Activated naive CD4-positive, alpha-beta T cell treated with anti-CD3 and anti-CD28 coated beads, Interleukin-2, amount 10 ng/mL, durations not matched to agents 7 days and 5 days (primary cell): ENCODE measurements at regions not wholly inside any gene's neighbourhood (a gene's known extent, or its start where the extent isn't known, plus 50 kb on each side); places are given as distances from the start of the nearest gene placed in this dataset.
"Not testable (repeated sequence)": the region's sequence is repeated elsewhere in the genome, so short reads cannot be mapped to it uniquely, and the experiment has no call there.

Experiments
- CTCF ChIA-PET: fragments of 350-600 bp; sonication (Branson Sonifier 250); formaldehyde crosslinking; loops from one replicate; lab custom pipeline; 2021; ENCODE audit warnings: antibody characterized with exemption; lab: Charles Lee
- DNase-seq: peaks from one replicate; pipeline ENCODE4 v3.0.0-alpha.2; 2020
- H3K27ac Mint-ChIP-seq: one replicate; pipeline ENCODE4 v1.8.0; 2021; ENCODE audit warnings: mild to moderate bottlenecking, moderate library complexity, mixed read lengths
- H3K27me3 Mint-ChIP-seq: one replicate; pipeline ENCODE4 v1.8.0; 2021; ENCODE audit warnings: mild to moderate bottlenecking, mixed read lengths
- H3K36me3 Mint-ChIP-seq: one replicate; pipeline ENCODE4 v1.8.0; 2021; ENCODE audit warnings: mixed read lengths
- H3K4me1 Mint-ChIP-seq: one replicate; pipeline ENCODE4 v1.8.0; 2021; ENCODE audit warnings: mixed read lengths
- H3K4me3 Mint-ChIP-seq: one replicate; pipeline ENCODE4 v1.8.0; 2021; ENCODE audit warnings: mild to moderate bottlenecking, moderate library complexity, mixed read lengths
- H3K9me3 Mint-ChIP-seq: one replicate; pipeline ENCODE4 v1.8.0; 2021; ENCODE audit warnings: mixed read lengths

DNA sequence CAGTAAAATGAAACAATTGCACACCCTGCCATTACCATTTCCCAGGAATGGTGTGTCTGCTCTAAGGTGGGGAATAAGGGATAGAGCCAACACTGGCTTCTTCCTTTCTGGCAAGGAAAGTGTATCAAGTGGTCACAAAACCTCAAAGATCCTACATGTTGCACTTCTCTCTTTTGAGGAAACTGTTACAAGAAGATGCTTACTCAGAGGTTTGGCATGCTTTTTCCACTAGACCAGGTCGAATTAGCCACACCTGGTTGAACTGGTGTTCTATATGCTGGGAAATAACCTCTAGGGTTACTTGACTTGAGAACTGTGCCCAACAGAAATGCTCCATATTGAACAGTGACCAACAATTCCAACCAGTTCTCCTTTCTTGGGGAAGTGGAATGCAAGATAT is 102.9 kb downstream of the LRRN1 start:
- H3K9me3 Mint-ChIP-seq: peaks cover 2% of the 10 kb centered on the region
- H3K27me3 Mint-ChIP-seq: no peaks in the 10 kb centered on the region
- no peaks in the 10 kb centered on the region for H3K4me1 Mint-ChIP-seq
- no peak overlapping the region for H3K27ac Mint-ChIP-seq
- no peak overlapping the region for H3K4me3 Mint-ChIP-seq
- CTCF ChIA-PET: no interaction called here
- no peaks in the 10 kb centered on the region for H3K36me3 Mint-ChIP-seq
- DNase-seq: no peak

DNA sequence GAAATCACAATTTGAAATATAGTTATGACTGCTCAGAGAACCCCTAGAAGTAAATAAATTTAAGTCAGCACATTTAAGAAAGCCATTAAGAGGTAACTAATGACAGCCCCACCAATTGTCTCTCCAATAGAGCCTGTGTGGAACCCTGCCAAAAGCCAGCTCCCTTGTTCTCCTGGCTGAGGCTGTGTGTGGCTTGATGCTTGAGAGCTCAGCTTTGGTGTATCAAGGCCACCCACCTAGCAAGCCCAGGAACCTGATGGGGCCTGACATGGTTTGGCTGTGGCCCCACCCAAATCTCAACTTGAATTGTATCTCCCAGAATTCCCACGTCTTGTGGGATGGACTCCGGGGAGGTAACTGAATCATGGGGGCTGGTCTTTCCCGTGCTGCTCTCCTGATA is 106.9 kb downstream of the LRRN1 start:
- CTCF ChIA-PET: no interaction called here
- H3K4me3 Mint-ChIP-seq: no peak overlapping the region
- H3K36me3 Mint-ChIP-seq: no peaks in the 10 kb centered on the region
- H3K9me3 Mint-ChIP-seq: no peaks in the 10 kb centered on the region
- no peak overlapping the region for H3K27ac Mint-ChIP-seq
- no peak for DNase-seq
- H3K4me1 Mint-ChIP-seq: no peaks in the 10 kb centered on the region
- no peaks in the 10 kb centered on the region for H3K27me3 Mint-ChIP-seq

DNA sequence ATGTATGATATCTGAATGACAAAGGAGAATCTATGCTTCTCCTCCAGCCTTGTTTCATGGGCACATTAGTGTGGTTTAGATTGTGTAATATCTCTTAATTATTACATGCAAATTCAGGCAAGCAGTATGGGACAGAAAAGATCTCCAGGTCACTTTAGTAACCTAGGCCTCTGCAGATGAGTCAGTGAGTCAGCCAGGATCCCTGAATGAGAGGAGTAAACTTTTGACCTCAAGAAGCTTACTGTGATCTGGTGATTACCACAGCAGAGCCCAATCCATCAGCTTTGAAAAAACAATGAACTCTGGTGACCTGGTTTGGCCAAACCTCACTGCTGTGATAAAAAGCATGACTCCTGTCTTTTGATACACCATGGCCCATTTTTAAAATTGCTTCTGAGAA is 107.8 kb downstream of the LRRN1 start:
- H3K9me3 Mint-ChIP-seq: no peaks in the 10 kb centered on the region
- CTCF ChIA-PET: no interaction called here
- no peaks in the 10 kb centered on the region for H3K36me3 Mint-ChIP-seq
- no peaks in the 10 kb centered on the region for H3K4me1 Mint-ChIP-seq
- H3K4me3 Mint-ChIP-seq: no peak overlapping the region
- H3K27me3 Mint-ChIP-seq: no peaks in the 10 kb centered on the region
- H3K27ac Mint-ChIP-seq: no peak overlapping the region
- DNase-seq: no peak

DNA sequence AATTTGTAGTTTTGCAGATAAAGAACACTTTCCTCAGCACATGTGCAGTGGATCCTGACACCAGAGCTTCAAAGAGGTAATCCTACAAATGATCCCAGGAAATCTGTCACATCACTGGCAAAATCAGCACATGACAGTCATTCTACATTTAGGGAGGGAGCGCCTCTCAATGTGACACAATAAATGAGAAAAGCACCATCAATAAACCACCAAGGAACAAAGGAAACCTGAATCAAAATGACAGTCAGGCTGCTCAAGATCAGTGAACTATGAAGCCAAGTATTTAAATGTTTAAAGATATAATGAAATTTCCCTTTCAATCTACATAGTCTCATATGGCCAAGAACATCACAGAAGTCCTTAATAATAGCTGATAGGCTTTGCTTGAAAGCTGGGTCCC is 119.5 kb downstream of the LRRN1 start:
- Mint-ChIP-seq H3K9me3 (no peaks in the 10 kb centered on the region), H3K4me3 (no peak overlapping the region), H3K27ac (no peak overlapping the region), H3K36me3 (no peaks in the 10 kb centered on the region), H3K27me3 (no peaks in the 10 kb centered on the region), H3K4me1 (no peaks in the 10 kb centered on the region)
- no peak for DNase-seq
- CTCF ChIA-PET: no interaction called here

DNA sequence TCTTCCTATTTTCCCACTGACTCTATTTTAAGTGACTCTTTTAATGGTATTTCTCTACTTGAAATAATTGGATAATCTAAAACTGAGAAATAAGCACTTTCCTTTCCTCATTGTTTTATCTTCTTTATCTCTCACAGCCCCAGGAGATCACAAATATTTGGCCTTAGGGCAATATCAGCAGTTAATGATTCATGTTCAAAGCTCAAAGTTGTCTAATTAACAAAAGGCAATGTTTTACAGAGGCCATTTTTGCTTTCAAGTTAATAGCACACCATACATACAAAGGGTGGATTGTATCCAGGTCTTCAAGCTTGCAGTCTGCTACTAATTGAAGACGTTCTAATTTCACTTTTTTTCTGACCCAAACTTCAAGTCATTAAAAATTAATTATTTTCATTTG is 120.1 kb downstream of the LRRN1 start:
- Mint-ChIP-seq H3K27ac (no peak overlapping the region), H3K9me3 (no peaks in the 10 kb centered on the region), H3K4me3 (no peak overlapping the region), H3K36me3 (no peaks in the 10 kb centered on the region), H3K27me3 (no peaks in the 10 kb centered on the region), H3K4me1 (no peaks in the 10 kb centered on the region)
- CTCF ChIA-PET: no interaction called here
- no peak for DNase-seq

DNA sequence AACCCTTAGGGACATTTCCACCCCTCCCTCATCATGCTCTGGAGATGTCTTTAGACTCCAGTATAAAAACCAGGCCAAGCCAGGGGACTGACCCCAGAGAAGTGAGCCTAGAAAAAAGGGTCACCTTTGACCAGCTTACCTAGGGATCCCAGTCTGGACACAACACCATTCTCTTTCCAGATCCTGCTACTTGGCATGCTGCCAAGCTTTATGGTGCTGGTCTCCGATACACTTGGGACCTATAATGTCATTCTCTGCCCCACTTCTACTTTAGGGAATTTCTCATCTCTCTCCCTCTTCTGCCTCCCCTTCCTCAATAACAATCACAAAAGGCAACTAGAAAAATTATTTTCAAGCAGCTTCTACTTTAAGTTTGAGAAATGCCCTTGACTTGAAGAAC is 124.4 kb downstream of the LRRN1 start:
- Mint-ChIP-seq H3K27ac (no peak overlapping the region), H3K36me3 (no peaks in the 10 kb centered on the region), H3K9me3 (no peaks in the 10 kb centered on the region), H3K27me3 (no peaks in the 10 kb centered on the region), H3K4me1 (no peaks in the 10 kb centered on the region), H3K4me3 (no peak overlapping the region)
- CTCF ChIA-PET: no interaction called here
- no peak for DNase-seq

DNA sequence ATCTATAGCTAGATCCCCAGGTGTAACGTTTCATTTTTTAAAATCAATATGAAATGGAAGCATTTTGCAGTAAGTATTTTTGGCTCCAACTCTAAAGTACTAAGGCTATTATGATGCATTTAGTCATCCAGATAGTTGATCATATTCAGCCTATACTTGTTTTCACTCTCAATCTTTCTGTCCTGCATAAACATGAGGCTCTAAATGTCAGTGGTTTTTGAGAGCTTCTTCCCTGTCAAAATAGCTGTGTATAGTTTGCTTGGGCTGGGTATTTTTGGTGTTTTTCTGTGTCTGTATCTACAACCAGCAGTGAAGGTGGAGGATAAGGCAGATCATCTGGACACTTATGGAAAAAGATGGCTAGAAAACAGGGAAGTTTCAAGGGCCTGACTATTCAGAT is 128.0 kb downstream of the LRRN1 start:
- Mint-ChIP-seq H3K27me3 (no peaks in the 10 kb centered on the region), H3K4me3 (no peak overlapping the region), H3K36me3 (no peaks in the 10 kb centered on the region), H3K4me1 (no peaks in the 10 kb centered on the region), H3K9me3 (peaks cover 6% of the 10 kb centered on the region), H3K27ac (no peak overlapping the region)
- no peak for DNase-seq
- CTCF ChIA-PET: no interaction called here

DNA sequence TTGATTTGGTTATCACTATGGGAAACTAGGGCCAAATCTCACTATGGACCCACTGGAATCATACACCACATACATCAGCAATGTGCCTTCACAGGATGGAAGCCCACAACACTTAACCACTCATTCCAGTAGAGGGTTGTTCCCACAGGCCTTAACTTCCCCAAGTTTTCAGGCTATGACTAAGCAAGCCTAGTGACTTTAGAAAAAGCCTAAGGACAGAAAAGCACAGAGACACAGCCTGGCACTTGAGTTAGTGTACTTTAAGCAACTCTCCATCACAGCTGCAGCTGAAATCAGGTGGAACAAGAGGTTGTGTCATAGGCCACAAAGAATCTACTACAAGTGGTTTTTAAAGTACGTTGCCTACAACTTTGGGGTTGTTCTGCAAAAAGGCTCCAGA is 128.7 kb downstream of the LRRN1 start:
- peaks cover 6% of the 10 kb centered on the region for H3K9me3 Mint-ChIP-seq
- H3K36me3 Mint-ChIP-seq: no peaks in the 10 kb centered on the region
- no peak overlapping the region for H3K27ac Mint-ChIP-seq
- no peaks in the 10 kb centered on the region for H3K27me3 Mint-ChIP-seq
- H3K4me3 Mint-ChIP-seq: no peak overlapping the region
- H3K4me1 Mint-ChIP-seq: no peaks in the 10 kb centered on the region
- CTCF ChIA-PET: no interaction called here
- no peak for DNase-seq

DNA sequence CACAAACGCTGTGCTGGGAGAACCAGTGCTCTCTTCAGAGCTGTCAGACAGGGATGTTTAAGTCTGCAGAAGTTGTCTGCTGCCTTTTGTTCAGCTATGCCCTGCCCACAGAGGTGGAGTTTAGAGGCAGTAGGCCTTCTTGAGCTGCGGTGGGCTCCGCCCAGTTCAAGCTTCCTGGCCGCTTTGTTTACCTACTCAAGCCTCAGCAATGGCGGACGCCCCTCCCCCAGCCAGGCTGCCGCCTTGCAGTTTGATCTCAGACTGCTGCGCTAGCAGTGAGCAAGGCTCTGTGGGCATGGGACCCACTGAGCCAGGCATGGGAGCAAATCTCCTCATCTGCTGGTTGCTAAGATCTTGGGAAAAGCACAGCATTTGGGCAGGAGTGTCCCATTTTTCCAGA is 142.1 kb downstream of the LRRN1 start:
- H3K27me3 Mint-ChIP-seq, DNase-seq, H3K27ac Mint-ChIP-seq, H3K36me3 Mint-ChIP-seq, H3K4me1 Mint-ChIP-seq, CTCF ChIA-PET, H3K4me3 Mint-ChIP-seq: not testable (repeated sequence)
- peaks cover 23% of the 10 kb centered on the region for H3K9me3 Mint-ChIP-seq

DNA sequence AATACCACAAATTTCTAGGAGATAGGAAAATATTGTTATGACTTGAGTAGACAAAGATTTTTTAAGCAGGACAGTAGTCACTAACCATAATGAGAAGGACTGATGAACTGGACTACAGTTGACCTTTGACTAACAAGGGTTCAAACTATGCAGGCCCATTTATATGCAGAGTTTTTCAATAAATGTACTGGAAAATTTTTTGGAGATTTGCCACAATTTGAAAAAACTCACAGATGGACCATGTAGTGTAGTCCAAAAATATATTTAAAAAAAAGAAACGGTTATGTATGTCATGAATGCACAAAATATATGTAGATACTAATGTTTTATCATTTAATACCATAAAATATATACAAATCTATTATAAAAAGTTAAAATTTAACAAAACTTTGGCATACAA is 151.8 kb downstream of the LRRN1 start:
- Mint-ChIP-seq H3K4me3 (no peak overlapping the region), H3K27me3 (no peaks in the 10 kb centered on the region), H3K36me3 (no peaks in the 10 kb centered on the region), H3K9me3 (peaks cover 5% of the 10 kb centered on the region), H3K4me1 (no peaks in the 10 kb centered on the region), H3K27ac (no peak overlapping the region)
- CTCF ChIA-PET: no interaction called here
- DNase-seq: no peak

DNA sequence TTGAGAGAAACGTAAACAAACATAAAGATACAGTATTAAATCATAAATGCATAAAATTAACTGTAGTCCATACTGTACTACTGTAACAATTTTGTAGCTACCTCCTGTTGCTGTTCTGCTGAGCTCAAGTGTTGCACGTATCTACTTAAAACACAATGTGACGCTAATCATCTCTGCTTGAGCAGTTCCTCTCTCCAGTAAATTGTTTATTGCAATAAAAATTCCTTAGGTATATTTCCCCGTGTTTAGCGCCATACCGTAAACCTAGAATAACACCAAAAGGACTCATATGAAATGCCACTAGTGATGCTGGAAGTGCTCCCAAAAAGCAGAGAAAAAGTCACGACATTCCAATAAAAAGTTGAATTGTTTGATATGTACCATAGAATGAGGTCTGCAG is 152.3 kb downstream of the LRRN1 start:
- Mint-ChIP-seq H3K9me3 (peaks cover 5% of the 10 kb centered on the region), H3K27me3 (no peaks in the 10 kb centered on the region), H3K4me3 (no peak overlapping the region), H3K36me3 (no peaks in the 10 kb centered on the region), H3K27ac (no peak overlapping the region), H3K4me1 (no peaks in the 10 kb centered on the region)
- CTCF ChIA-PET: no interaction called here
- DNase-seq: no peak

DNA sequence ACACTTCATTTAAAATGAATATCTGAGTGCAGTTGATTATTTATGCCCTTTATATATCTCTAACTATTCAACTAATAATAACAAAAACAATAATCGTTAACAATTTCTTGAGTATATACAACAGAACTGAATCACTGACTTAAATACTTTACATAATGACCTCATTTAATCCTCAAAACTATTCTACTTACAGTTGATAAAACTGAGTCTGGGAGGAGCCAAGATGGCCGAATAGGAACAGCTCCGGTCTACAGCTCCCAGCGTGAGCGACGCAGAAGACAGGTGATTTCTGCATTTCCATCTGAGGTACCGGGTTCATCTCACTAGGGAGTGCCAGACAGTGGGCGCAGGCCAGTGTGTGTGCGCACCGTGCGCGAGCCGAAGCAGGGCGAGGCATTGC is 163.6 kb downstream of the LRRN1 start:
- DNase-seq, H3K9me3 Mint-ChIP-seq, H3K4me3 Mint-ChIP-seq, H3K4me1 Mint-ChIP-seq, CTCF ChIA-PET, H3K27ac Mint-ChIP-seq, H3K27me3 Mint-ChIP-seq, H3K36me3 Mint-ChIP-seq: not testable (repeated sequence)

DNA sequence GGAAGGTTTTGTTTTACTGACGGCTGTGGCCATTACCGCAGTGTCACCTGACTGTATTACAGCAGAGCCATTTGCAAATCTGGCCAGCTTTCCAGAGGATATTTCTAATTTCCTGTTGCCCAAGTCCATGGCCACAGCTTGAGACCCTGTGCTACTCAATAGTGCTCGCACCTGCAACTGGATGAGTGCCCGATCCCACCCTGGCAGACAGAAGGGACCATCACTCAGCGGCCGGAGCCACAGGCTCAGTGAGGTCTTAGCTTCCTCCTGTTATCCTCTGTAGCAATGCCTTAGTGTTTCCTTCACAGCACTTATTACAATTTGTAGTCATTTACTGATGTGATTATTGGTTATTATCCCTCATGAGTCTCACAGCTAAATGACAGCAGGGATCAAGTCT is 184.8 kb downstream of the LRRN1 start:
- H3K27me3 Mint-ChIP-seq: no peaks in the 10 kb centered on the region
- H3K9me3 Mint-ChIP-seq: no peaks in the 10 kb centered on the region
- no peak overlapping the region for H3K27ac Mint-ChIP-seq
- DNase-seq: no peak
- no peaks in the 10 kb centered on the region for H3K4me1 Mint-ChIP-seq
- no peaks in the 10 kb centered on the region for H3K36me3 Mint-ChIP-seq
- H3K4me3 Mint-ChIP-seq: no peak overlapping the region
- CTCF ChIA-PET: interaction anchor here (1.0 kb wide), 1 partner anchor 13 kb away, joined by 3 read pairs; no protein-coding TSS in a partner anchor

DNA sequence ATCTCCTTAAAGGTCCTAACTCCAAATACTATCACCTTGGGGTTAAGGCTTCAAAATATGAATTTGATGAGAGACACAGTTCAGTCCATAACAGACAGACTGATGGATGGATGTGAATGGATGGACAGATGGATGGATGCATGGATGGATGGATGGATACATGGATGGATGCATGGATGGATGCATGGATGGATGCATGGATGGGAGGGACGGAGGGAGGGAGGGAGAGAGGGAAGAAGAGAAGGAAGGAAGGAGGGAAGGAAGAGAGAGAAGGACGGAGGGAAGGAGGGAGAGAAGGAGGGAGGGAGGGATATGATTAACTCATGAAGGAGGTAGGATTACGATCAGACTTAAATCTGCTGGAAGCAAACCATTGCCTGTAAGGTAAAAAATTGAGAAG is 192.4 kb downstream of the LRRN1 start:
- Mint-ChIP-seq H3K4me3 (no peak overlapping the region), H3K9me3 (peaks cover 2% of the 10 kb centered on the region), H3K27ac (no peak overlapping the region), H3K27me3 (no peaks in the 10 kb centered on the region), H3K4me1 (no peaks in the 10 kb centered on the region), H3K36me3 (no peaks in the 10 kb centered on the region)
- CTCF ChIA-PET: no interaction called here
- no peak for DNase-seq

DNA sequence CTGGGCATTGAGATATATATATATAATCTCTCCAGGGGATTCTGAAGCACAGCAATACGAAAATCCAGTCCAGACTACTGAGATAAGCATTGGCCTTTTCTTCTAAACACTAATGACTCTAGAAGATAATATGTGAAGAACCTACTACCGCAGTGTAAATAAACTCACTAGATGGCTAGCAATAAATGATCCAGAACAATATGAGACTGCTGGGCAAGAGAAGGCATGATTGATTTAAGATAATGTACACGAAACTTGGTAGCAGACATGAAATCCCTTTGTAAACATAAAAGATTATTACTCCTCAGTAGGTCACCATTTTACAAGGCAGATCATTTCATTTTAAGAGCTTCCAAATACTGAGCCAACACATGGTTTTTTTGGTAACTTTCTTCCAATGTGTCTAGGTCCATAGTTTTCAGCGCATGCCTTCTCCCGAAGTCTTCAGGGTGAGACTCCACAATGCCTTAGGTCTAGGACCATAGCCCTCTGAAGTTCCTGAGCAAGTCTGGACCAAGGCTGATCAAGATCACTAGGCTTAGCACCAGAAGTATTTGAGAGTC is 193.2 kb downstream of the LRRN1 start:
- Mint-ChIP-seq H3K27ac (no peak overlapping the region), H3K36me3 (no peaks in the 10 kb centered on the region), H3K4me1 (no peaks in the 10 kb centered on the region), H3K27me3 (no peaks in the 10 kb centered on the region), H3K4me3 (no peak overlapping the region), H3K9me3 (peaks cover 2% of the 10 kb centered on the region)
- CTCF ChIA-PET: no interaction called here
- no peak for DNase-seq
